SJSA1 (cell line): ENCODE measurements at regions not wholly inside any gene's neighbourhood (a gene's known extent, or its start where the extent isn't known, plus 50 kb on each side); places are given as distances from the start of the nearest gene placed in this dataset.

Source experiments
- DNase-seq, 2 experiments: peaks; one replicate each; pipeline ENCODE4 v3.0.0-alpha.2; 2015 to 2020; ENCODE audit warnings: low spot score in 2 of 2, low read depth in 1 of 2
- H3K27ac ChIP-seq: fragments of 250-450 bp; sonication (Bioruptor Pico); 2 replicates; pipeline ENCODE4 v1.5.1; 2020; ENCODE audit warnings: mild to moderate bottlenecking, moderate library complexity
- H3K27me3 ChIP-seq: fragments of 250-450 bp; sonication (Bioruptor Pico); replicated peaks from 2 replicates; pipeline ENCODE4 v1.5.1; 2020; ENCODE audit warnings: mild to moderate bottlenecking, moderate library complexity
- H3K36me3 ChIP-seq: fragments of 250-450 bp; sonication (Bioruptor Pico); 2 replicates; pipeline ENCODE4 v1.5.1; 2020; ENCODE audit warnings: mild to moderate bottlenecking
- H3K4me1 ChIP-seq: fragments of 250-450 bp; sonication (Bioruptor Pico); replicated peaks from 2 replicates; pipeline ENCODE4 v1.6.1; 2021; ENCODE audit warnings: mild to moderate bottlenecking
- H3K4me3 ChIP-seq: fragments of 250-450 bp; sonication (Bioruptor Pico); 2 replicates; pipeline ENCODE4 v1.5.1; 2020; ENCODE audit warnings: mild to moderate bottlenecking
- H3K9me3 ChIP-seq: fragments of 250-450 bp; sonication (Bioruptor Pico); replicated peaks from 2 replicates; pipeline ENCODE4 v1.5.1; 2020; ENCODE audit warnings: mild to moderate bottlenecking

GRCh38 chr16:86704516-86704915, 126.2 kb downstream of the FOXL1 start:
- Histone ChIP-seq H3K9me3 (no peaks in the 10 kb centered on the region), H3K27ac (no peak overlapping the region), H3K4me1 (peaks cover 14% of the 10 kb centered on the region), H3K27me3 (no peaks in the 10 kb centered on the region; the same call in 1 of the 2 replicates), H3K36me3 (no peaks in the 10 kb centered on the region), H3K4me3 (no peak overlapping the region)
- no peak for DNase-seq

GRCh38 chr16:86706726-86707125, 128.4 kb downstream of the FOXL1 start:
- Histone ChIP-seq H3K4me3 (no peak overlapping the region), H3K9me3 (no peaks in the 10 kb centered on the region), H3K27me3 (no peaks in the 10 kb centered on the region; the same call in 1 of the 2 replicates), H3K27ac (no peak overlapping the region), H3K4me1 (peaks cover 15% of the 10 kb centered on the region), H3K36me3 (no peaks in the 10 kb centered on the region)
- DNase-seq = no peak

GRCh38 chr16:86707171-86707570, 128.8 kb downstream of the FOXL1 start:
- Histone ChIP-seq H3K4me1 (peaks cover 15% of the 10 kb centered on the region), H3K4me3 (no peak overlapping the region), H3K27me3 (no peaks in the 10 kb centered on the region; the same call in 1 of the 2 replicates), H3K9me3 (no peaks in the 10 kb centered on the region), H3K27ac (no peak overlapping the region), H3K36me3 (no peaks in the 10 kb centered on the region)
- no peak for DNase-seq

- Histone ChIP-seq H3K9me3 (no peaks in the 10 kb centered on the region), H3K27me3 (no peaks in the 10 kb centered on the region; the same call in 1 of the 2 replicates), H3K36me3 (no peaks in the 10 kb centered on the region), H3K4me1 (peaks cover 15% of the 10 kb centered on the region), H3K4me3 (no peak overlapping the region), H3K27ac (no peak overlapping the region)
- no peak for DNase-seq
Observed at GRCh38 chr16:86707581-86707980, 129.2 kb downstream of the FOXL1 start.

DNA sequence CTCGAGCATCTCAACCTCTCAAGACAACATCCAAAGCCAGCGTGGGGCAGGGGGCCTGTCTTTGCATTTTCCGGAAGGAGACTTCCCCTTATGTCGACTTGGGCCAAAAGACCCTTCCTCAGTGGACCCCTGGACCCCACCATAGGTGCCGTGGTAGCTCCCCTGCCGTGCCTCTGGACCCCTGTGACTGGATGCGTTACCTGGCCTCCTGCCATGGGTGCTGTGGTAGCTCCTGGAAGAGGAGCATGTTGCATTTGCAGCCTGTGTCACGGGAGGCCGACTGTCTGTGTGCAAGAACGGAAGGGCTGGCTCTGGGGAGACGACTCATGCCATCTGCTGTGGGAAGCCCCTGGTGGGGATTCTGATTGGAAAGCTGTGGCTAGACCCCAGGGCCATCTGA, 130.1 kb downstream of the FOXL1 start:
- Histone ChIP-seq H3K4me1 (peaks cover 15% of the 10 kb centered on the region), H3K27me3 (no peaks in the 10 kb centered on the region; the same call in 1 of the 2 replicates), H3K36me3 (no peaks in the 10 kb centered on the region), H3K4me3 (no peak overlapping the region), H3K9me3 (no peaks in the 10 kb centered on the region), H3K27ac (no peak overlapping the region)
- DNase-seq = no peak

DNA sequence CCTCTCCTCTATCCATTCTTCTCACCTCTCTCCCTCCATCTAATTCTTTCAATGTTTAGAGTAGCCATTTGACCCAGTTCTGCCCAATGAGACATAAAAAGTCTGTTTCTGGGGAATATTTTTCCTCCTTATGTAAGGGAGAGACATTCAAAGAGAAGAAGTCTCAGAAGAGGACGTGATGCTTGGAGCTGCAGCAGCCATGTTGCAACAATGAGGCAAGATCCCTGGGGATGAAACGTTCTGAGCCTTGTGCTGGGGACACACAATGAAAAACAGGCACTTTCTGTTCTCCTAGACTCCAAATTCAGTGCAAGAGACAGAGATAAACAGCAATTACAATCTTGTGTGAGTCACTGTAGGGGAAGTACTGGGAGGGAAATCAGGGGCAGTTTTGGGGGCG, 130.8 kb downstream of the FOXL1 start:
- H3K27ac ChIP-seq = no peak overlapping the region
- DNase-seq = peak in 1 of 2 experiments; percentile 50
- no peak overlapping the region for H3K4me3 ChIP-seq

GRCh38 chr16:86709902-86710601, 131.7 kb downstream of the FOXL1 start:
- no peak overlapping the region for H3K4me3 ChIP-seq
- H3K36me3 ChIP-seq = no peaks in the 10 kb centered on the region
- no peak overlapping the region for H3K27ac ChIP-seq
- no peaks in the 10 kb centered on the region for H3K9me3 ChIP-seq
- H3K4me1 ChIP-seq = peaks cover 15% of the 10 kb centered on the region
- no peak for DNase-seq
- H3K27me3 ChIP-seq = no peaks in the 10 kb centered on the region; the same call in 1 of the 2 replicates

More for the DNA sequence above, 130.8 kb downstream of the FOXL1 start:
- Histone ChIP-seq H3K4me1 (peaks cover 15% of the 10 kb centered on the region), H3K27me3 (no peaks in the 10 kb centered on the region; the same call in 1 of the 2 replicates), H3K36me3 (no peaks in the 10 kb centered on the region), H3K9me3 (no peaks in the 10 kb centered on the region)

- Histone ChIP-seq H3K4me3 (no peak overlapping the region), H3K27ac (no peak overlapping the region), H3K36me3 (no peaks in the 10 kb centered on the region), H3K4me1 (peaks cover 15% of the 10 kb centered on the region), H3K27me3 (no peaks in the 10 kb centered on the region; the same call in 1 of the 2 replicates), H3K9me3 (no peaks in the 10 kb centered on the region)
- DNase-seq = no peak
Observed at GRCh38 chr16:86710602-86710950, 132.2 kb downstream of the FOXL1 start.

GRCh38 chr16:86712158-86713009, 134.0 kb downstream of the FOXL1 start:
- no peaks in the 10 kb centered on the region for H3K27me3 ChIP-seq
- DNase-seq = no peak
- H3K27ac ChIP-seq = no peak overlapping the region
- no peaks in the 10 kb centered on the region for H3K36me3 ChIP-seq
- H3K4me1 ChIP-seq = peaks cover 15% of the 10 kb centered on the region
- H3K4me3 ChIP-seq = no peak overlapping the region
- no peaks in the 10 kb centered on the region for H3K9me3 ChIP-seq

GRCh38 chr16:86713021-86713631, 134.8 kb downstream of the FOXL1 start:
- no peak for DNase-seq
- no peak overlapping the region for H3K4me3 ChIP-seq
- peaks cover 14% of the 10 kb centered on the region for H3K4me1 ChIP-seq
- H3K9me3 ChIP-seq = no peaks in the 10 kb centered on the region
- H3K27ac ChIP-seq = no peak overlapping the region
- H3K36me3 ChIP-seq = no peaks in the 10 kb centered on the region
- no peaks in the 10 kb centered on the region for H3K27me3 ChIP-seq

GRCh38 chr16:86714166-86714565, 135.8 kb downstream of the FOXL1 start:
- Histone ChIP-seq H3K27me3 (no peaks in the 10 kb centered on the region), H3K4me1 (peaks cover 4% of the 10 kb centered on the region), H3K9me3 (no peaks in the 10 kb centered on the region), H3K36me3 (no peaks in the 10 kb centered on the region), H3K27ac (no peak overlapping the region), H3K4me3 (no peak overlapping the region)
- DNase-seq = no peak

- no peak for DNase-seq
- H3K36me3 ChIP-seq = no peaks in the 10 kb centered on the region
- H3K4me1 ChIP-seq = no peaks in the 10 kb centered on the region
- H3K27ac ChIP-seq = no peak overlapping the region
- no peaks in the 10 kb centered on the region for H3K27me3 ChIP-seq
- no peaks in the 10 kb centered on the region for H3K9me3 ChIP-seq
- H3K4me3 ChIP-seq = no peak overlapping the region
Observed at GRCh38 chr16:86716649-86717048, 138.3 kb downstream of the FOXL1 start.

- H3K27me3 ChIP-seq = no peaks in the 10 kb centered on the region
- no peak overlapping the region for H3K4me3 ChIP-seq
- H3K9me3 ChIP-seq = no peaks in the 10 kb centered on the region
- no peak overlapping the region for H3K27ac ChIP-seq
- no peaks in the 10 kb centered on the region for H3K4me1 ChIP-seq
- DNase-seq = no peak
- H3K36me3 ChIP-seq = no peaks in the 10 kb centered on the region
Observed at GRCh38 chr16:86718118-86718517, 139.8 kb downstream of the FOXL1 start.

- Histone ChIP-seq H3K4me1 (no peaks in the 10 kb centered on the region), H3K27ac (no peak overlapping the region), H3K9me3 (no peaks in the 10 kb centered on the region), H3K27me3 (no peaks in the 10 kb centered on the region; the same call in 1 of the 2 replicates), H3K36me3 (no peaks in the 10 kb centered on the region), H3K4me3 (no peak overlapping the region)
- DNase-seq = no peak
Observed at GRCh38 chr16:86722970-86723369, 144.6 kb downstream of the FOXL1 start.
